Ishikawa (cell line): ENCODE measurements at regions not wholly inside any gene's neighbourhood (a gene's known extent, or its start where the extent isn't known, plus 50 kb on each side); places are given as distances from the start of the nearest gene placed in this dataset.

Source experiments
- CEBPB ChIP-seq: IDR thresholded peaks from 2 replicates; pipeline ENCODE4 v1.6.1; 2012
- CREB1 ChIP-seq: IDR thresholded peaks from 2 replicates; pipeline ENCODE4 v1.6.1; 2012; ENCODE audit warnings: low read depth
- EGR1 ChIP-seq: IDR thresholded peaks from 2 replicates; pipeline ENCODE4 v1.6.1; 2012
- EP300 ChIP-seq: IDR thresholded peaks from 2 replicates; pipeline ENCODE4 v1.6.1; 2012; ENCODE audit warnings: borderline replicate concordance
- FOXM1 ChIP-seq: IDR thresholded peaks from 2 replicates; pipeline ENCODE4 v1.6.1; 2012; ENCODE audit warnings: low read depth, borderline replicate concordance
- MAX ChIP-seq: IDR thresholded peaks from 2 replicates; pipeline ENCODE4 v1.6.1; 2012
- NFIC ChIP-seq: IDR thresholded peaks from 2 replicates; pipeline ENCODE4 v1.6.1; 2012
- RAD21 ChIP-seq: IDR thresholded peaks from 2 replicates; pipeline ENCODE4 v1.6.1; 2012; ENCODE audit warnings: low read depth
- REST ChIP-seq: IDR thresholded peaks from 2 replicates; pipeline ENCODE4 v1.6.1; 2012; ENCODE audit warnings: low read depth, mild to moderate bottlenecking
- TAF1 ChIP-seq: IDR thresholded peaks from 2 replicates; pipeline ENCODE4 v1.6.1; 2012; ENCODE audit warnings: low read depth, mild to moderate bottlenecking
- TCF12 ChIP-seq: IDR thresholded peaks from 2 replicates; pipeline ENCODE4 v1.6.1; 2012; ENCODE audit warnings: low read depth
- TEAD4 ChIP-seq: IDR thresholded peaks from 2 replicates; pipeline ENCODE4 v1.6.1; 2012
- USF1 ChIP-seq: IDR thresholded peaks from 2 replicates; pipeline ENCODE4 v1.6.1; 2012
- YY1 ChIP-seq: IDR thresholded peaks from 2 replicates; pipeline ENCODE4 v1.6.1; 2012; ENCODE audit warnings: low read depth
- ZBTB7A ChIP-seq: IDR thresholded peaks from 2 replicates; pipeline ENCODE4 v1.6.1; 2012; ENCODE audit warnings: low read depth

- TF ChIP-seq TCF12 (no peak), NFIC (no peak), MAX (no peak), EGR1 (no peak), FOXM1 (no peak), RAD21 (no peak), CEBPB (no peak), EP300 (no peak), TEAD4 (no peak), YY1 (no peak), USF1 (no peak), TAF1 (no peak), CREB1 (no peak), REST (no peak), ZBTB7A (no peak)
Measured at GRCh38 chrX:25558137-25558536, 542.4 kb upstream of the ARX start.

- TF ChIP-seq REST (no peak), NFIC (no peak), TEAD4 (no peak), MAX (no peak), TCF12 (no peak), EP300 (no peak), CEBPB (no peak), EGR1 (no peak), YY1 (no peak), CREB1 (no peak), ZBTB7A (no peak), USF1 (no peak), FOXM1 (no peak)
Measured at GRCh38 chrX:25561190-25561589, 545.4 kb upstream of the ARX start.

- TF ChIP-seq TEAD4 = no peak
- no peak for TF ChIP-seq ZBTB7A
- no peak for TF ChIP-seq CEBPB
- no peak for TF ChIP-seq NFIC
- no peak for TF ChIP-seq CREB1
- no peak for TF ChIP-seq USF1
- no peak for TF ChIP-seq TCF12
- TF ChIP-seq EP300 = no peak
- no peak for TF ChIP-seq REST
- TF ChIP-seq YY1 = no peak
- TF ChIP-seq TAF1 = no peak
- no peak for TF ChIP-seq RAD21
- TF ChIP-seq EGR1 = no peak
- TF ChIP-seq FOXM1 = no peak
- TF ChIP-seq MAX = no peak
Measured at GRCh38 chrX:25573631-25574030, 557.9 kb upstream of the ARX start.

GRCh38 chrX:25596921-25597320, 541.2 kb upstream of the MAGEB18 start:
- TF ChIP-seq TCF12 (no peak), NFIC (no peak), TAF1 (no peak), MAX (no peak), ZBTB7A (no peak), EGR1 (no peak), RAD21 (no peak), CEBPB (no peak), USF1 (no peak), CREB1 (no peak), REST (no peak), YY1 (no peak), FOXM1 (no peak)
